GM12865 (cell line): ENCODE measurements at regions not wholly inside any gene's neighbourhood (a gene's known extent, or its start where the extent isn't known, plus 50 kb on each side); places are given as distances from the start of the nearest gene placed in this dataset.

Experiments
- DNase-seq: peaks from one replicate; pipeline ENCODE4 v3.0.0; 2010; ENCODE audit warnings: low read depth
- H3K4me3 ChIP-seq: 2 replicates; pipeline ENCODE4 v1.5.1; 2011; ENCODE audit warnings: mild to moderate bottlenecking, low read depth, low read length, control low read depth
- TF ChIP-seq, protein P1 (sequence below): IDR thresholded peaks from 2 replicates; pipeline ENCODE4 v1.5.1; 2011; ENCODE audit warnings: low read length, control low read depth, low read depth, inconsistent platforms; ENCODE audit not compliant: insufficient read depth; ENCODE audit errors: missing control alignments

GRCh38 chr10:2431961-2432360 lies 635.4 kb upstream of the PFKP start:
- TF ChIP-seq, protein P1, sequence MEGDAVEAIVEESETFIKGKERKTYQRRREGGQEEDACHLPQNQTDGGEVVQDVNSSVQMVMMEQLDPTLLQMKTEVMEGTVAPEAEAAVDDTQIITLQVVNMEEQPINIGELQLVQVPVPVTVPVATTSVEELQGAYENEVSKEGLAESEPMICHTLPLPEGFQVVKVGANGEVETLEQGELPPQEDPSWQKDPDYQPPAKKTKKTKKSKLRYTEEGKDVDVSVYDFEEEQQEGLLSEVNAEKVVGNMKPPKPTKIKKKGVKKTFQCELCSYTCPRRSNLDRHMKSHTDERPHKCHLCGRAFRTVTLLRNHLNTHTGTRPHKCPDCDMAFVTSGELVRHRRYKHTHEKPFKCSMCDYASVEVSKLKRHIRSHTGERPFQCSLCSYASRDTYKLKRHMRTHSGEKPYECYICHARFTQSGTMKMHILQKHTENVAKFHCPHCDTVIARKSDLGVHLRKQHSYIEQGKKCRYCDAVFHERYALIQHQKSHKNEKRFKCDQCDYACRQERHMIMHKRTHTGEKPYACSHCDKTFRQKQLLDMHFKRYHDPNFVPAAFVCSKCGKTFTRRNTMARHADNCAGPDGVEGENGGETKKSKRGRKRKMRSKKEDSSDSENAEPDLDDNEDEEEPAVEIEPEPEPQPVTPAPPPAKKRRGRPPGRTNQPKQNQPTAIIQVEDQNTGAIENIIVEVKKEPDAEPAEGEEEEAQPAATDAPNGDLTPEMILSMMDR = no peak
- no peak overlapping the region for H3K4me3 ChIP-seq
- DNase-seq = no peak

GRCh38 chr10:2427412-2427811 lies 639.9 kb upstream of the PFKP start:
- H3K4me3 ChIP-seq = no peak overlapping the region
- no peak for DNase-seq
- TF ChIP-seq, protein P1 = no peak

DNA sequence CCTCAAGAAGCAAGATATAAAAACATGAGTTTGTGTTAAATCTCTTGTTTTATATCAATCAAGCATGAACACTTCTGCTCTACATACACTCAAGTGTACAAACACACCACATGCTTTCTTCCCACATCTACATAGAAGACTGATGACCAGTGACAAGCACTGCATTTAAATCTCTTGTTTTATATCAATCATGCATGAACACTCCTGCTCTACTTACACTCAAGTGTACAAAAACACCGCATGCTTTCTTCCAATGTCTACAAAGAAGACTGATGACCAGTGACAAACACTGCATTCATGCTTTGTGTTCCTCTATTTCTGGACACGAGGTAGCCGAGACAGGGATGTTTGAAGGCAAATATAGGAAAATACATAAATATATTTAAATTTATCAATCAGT lies 642.0 kb upstream of the PFKP start:
- TF ChIP-seq, protein P1 = no peak
- DNase-seq = no peak
- H3K4me3 ChIP-seq = no peak overlapping the region

DNA sequence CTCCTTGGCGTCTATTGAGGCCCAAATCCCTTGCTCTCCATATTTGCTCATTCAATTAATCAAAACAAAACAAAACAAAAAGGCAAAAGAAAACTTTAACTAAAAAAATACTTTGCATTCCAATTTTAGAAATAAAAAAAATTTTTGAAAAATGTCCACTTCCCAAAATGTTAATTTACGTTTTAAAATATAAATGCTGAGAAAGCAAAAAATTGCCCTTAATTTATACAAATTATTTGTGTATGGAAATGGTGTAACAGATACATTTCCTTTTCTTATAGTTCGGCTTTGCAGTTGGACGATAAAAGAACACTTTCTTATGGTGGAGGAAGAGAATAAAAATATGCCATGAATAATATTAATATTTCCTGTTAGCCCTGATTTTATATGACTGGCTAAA lies 652.8 kb upstream of the PFKP start:
- TF ChIP-seq, protein P1 = no peak
- no peak overlapping the region for H3K4me3 ChIP-seq
- no peak for DNase-seq

- TF ChIP-seq, protein P1 = no peak
- H3K4me3 ChIP-seq = no peak overlapping the region
- no peak for DNase-seq
Measured at GRCh38 chr10:2414039-2414438, 653.3 kb upstream of the PFKP start.

- H3K4me3 ChIP-seq = no peak overlapping the region
Measured at GRCh38 chr10:2410049-2410448, 657.3 kb upstream of the PFKP start.

GRCh38 chr10:2401459-2401858 lies 664.1 kb upstream of the ADARB2 start:
- no peak for DNase-seq
- TF ChIP-seq, protein P1 = no peak
- H3K4me3 ChIP-seq = no peak overlapping the region

More at GRCh38 chr10:2410049-2410448, 657.3 kb upstream of the PFKP start:
- TF ChIP-seq, protein P1 = no peak
- no peak for DNase-seq
